ENCODE measurements at regions not wholly inside any gene's neighbourhood (a gene's known extent, or its start where the extent isn't known, plus 50 kb on each side); places are given as distances from the start of the nearest gene placed in this dataset.

DNA sequence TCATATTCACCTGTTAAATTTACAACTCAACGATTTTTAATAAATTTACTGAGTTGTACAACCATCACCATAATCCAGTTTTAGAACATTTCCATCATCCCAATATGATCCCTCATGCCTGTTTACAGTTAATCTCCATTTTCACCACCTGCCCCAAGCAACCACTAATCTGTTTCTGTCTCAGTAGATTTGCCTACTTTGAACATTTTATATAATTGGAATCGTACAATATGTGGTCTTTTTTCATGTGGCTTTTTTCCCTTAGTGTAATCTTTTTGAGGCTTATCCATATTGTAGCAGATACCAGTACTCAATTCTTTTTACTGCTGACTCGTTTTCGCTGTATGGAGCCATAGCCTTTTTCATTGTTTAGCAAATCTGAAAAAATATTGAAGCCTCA lies 123.3 kb upstream of the STT3B start:
- in situ Hi-C loops (cut with HindIII; ENCODE audit: low sequenced_read_pairs), result no loop called here

DNA sequence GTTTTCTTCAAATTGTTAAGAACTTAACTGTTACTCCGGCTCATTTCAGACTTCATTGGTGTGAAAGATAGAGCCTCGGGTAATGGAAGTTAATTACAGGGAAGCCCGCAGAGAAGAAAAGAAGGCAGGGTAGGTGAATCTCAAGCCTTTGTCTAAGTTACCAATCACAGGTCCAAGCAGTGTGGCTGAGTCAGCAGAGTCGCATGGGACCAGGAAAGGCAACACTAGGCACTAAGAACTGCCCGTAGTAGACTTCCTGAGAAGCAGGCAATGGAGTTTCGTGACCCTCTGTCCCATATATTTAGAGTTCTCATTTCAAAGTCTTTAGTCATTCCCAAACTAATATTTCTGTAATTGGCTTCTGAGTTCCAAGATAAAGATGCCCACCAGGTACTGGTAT lies 122.9 kb upstream of the STT3B start:
- in situ Hi-C loops (cut with HindIII; ENCODE audit: low sequenced_read_pairs), result no loop called here

DNA sequence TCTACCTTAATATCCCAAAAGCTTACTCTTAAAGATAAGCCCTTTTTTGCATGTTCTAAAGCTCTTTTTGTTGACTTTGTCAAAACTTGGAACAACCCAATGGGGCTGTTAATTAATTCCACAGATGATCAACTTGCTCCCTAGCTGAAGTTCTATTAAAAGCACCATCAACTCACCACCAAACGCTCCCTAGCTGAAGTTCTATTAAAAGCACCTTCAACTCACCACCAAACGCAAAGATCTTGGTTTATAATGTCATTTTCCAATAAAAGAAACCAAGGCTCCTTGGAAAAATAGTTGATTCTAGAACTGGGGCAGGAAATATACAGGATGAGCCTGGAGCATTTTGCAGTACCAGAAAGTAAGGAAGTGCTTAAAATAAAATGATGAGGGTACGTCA lies 122.3 kb upstream of the STT3B start:
- in situ Hi-C loops (cut with HindIII; ENCODE audit: low sequenced_read_pairs), result no loop called here

DNA sequence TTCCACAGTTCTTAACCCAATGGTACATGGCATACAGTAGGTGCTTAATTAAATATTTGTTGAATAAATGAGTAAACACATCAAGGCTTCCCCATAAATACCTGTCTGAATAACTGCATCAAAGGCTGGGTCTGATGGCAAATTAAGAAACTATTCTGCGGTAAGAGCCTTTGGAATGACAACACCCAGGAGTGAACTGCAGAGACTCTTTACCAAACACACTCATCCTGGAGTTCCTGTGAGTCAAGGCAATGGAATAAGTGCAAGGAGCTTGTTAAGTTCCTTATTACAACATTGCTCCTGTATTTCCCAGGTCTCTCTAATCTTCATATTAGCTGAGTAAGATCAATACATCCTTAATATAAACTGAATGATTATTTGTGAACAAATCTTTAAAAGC lies 119.9 kb upstream of the STT3B start:
- in situ Hi-C loops (cut with HindIII; ENCODE audit: low sequenced_read_pairs), result no loop called here

DNA sequence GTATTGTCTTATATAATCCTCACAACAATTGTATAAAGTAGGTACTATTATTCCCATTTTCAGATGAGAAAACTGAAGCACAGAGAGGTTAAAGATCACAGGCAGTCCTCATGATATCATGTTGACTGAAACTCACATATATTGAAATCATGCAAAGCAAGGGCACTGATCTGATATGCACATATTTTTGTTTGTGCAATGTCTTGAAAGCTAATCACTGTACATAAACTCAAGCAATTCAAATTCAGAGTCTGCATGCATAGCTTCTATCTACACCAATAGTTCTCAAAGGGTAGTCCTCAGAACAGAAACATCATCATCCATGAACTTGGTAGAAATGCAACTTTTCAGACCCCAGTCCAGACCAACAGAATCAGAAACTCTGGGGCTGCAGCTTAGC lies 119.2 kb upstream of the STT3B start:
- in situ Hi-C loops (cut with HindIII; ENCODE audit: low sequenced_read_pairs), result no loop called here

DNA sequence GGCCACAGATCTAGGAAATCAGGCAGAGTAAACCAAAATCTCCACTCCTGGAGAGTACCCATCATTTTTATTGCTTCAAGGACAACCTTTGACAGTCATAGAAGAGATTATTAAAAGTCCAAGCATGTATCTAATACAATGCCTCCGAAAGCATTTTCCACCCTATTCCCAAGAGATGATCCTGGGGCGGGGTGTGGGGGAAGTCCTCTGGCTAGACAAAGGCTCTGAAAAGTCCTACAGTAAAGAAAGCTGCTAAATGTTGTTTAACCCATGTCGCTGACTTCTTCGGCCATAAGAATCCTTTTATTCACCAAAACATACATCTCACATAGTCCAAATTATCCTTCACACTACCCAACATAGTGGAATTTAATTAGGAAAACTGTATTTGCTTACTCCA lies 115.7 kb upstream of the STT3B start:
- in situ Hi-C loops (cut with HindIII; ENCODE audit: low sequenced_read_pairs), result no loop called here

DNA sequence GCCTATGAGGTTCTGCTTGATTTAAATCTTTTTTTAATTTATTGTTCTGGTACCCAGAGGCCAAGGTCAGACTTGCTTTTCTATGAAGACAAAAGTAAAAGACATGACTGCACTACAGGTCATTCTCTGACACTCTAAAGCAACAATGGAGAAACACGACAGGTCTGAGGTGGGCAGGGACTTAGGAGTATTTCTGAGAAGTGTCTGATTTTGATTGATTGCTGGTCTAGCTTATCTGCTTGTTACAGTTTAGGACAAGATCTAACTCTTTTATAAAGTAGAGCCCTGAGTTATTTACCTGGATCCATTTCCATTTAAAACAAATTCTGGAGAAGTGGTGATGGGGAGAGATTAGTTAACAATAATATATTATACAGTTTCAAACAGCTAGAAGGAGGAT lies 115.2 kb upstream of the STT3B start:
- in situ Hi-C loops (cut with HindIII; ENCODE audit: low sequenced_read_pairs), result no loop called here

DNA sequence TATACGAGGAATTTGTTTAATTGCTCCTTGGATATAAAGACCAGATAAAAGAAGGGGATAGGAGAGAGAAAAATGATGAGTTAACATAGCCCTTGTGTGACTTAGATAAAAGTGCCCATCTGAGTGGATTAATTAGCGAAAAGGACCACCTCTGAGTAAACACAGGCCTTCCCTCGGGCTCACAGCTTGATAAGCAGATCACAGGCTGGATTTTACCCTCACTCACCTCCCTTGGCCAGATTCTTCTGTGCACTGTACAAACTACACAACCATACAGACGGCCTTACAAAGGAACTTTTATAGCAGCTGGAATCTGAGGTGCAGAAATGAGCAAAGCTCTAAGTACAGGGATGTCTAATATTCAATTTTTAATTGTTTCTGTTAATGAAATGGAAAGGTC lies 112.4 kb upstream of the STT3B start:
- in situ Hi-C loops (cut with HindIII; ENCODE audit: low sequenced_read_pairs), result no loop called here

DNA sequence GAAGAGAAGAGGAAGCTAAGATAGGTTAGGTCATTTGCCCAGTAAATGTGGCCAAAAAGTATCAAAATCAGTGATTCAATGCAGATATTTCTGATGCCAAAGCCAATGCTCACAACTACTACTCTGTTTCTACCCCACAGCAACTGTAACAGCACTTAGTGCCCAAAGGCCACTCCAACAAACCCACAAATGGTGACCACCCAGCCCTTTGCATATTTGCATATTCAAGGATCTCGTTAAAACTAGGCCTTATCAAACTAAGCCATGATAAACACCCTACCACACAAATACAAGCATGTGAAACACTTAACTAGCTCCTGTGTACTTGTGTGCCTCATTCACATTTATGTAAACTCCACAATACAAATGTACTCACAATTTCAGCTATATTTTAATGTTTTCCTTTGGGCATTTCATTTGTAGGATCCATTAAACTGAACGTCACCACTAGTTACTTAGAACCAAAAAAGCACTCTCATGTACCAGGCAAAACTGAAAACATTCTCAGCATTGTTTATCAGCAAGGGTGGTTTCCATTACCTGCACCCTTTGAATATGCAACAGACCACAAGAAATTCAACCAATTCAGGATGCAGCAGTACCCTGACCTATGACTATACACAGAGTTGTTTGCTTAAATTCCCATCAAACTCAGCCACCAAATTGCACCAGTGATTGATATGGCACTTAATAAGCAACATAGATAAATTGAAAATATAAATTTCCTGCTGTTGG lies 111.2 kb upstream of the STT3B start:
- in situ Hi-C loops (cut with HindIII; ENCODE audit: low sequenced_read_pairs), result no loop called here

DNA sequence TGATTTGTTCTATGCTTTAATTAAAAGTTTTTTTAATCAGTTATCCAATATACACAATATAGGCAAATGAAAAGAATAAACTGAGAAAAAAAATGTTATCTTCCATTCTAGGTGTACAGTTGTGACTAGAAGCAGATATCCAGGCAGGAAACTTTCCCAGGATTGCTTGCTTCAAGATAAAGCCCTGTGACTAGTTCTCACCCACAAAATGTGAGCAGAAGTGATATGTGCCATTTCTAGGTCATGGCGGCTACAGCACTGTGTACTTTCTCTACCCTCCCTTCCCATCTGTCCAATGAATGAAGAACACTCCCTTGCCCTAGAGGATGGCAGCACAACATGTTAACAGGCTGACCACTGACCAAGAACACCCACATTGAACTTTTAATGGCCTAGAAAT lies 110.5 kb upstream of the STT3B start:
- in situ Hi-C loops (cut with HindIII; ENCODE audit: low sequenced_read_pairs), result no loop called here

DNA sequence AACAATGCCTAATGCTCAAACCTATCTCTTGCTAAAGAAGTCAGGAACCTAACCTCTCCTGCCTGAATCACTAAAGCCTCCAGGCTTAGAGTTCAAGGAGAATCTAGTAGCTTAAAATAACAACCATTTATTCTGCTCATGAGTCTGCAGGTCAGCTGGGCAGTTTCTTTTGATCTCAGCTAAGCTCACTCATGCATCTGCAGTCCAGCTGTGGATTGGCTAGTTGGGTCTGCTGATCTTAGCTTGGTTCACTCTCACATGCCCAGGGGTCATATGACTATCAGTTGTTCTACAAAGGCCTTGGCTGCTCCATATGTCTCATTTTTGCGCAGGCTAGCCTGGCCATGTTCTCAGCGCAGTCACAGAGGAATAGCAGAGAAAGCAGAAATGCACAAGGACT lies 109.2 kb upstream of the STT3B start:
- in situ Hi-C loops (cut with HindIII; ENCODE audit: low sequenced_read_pairs), result no loop called here

DNA sequence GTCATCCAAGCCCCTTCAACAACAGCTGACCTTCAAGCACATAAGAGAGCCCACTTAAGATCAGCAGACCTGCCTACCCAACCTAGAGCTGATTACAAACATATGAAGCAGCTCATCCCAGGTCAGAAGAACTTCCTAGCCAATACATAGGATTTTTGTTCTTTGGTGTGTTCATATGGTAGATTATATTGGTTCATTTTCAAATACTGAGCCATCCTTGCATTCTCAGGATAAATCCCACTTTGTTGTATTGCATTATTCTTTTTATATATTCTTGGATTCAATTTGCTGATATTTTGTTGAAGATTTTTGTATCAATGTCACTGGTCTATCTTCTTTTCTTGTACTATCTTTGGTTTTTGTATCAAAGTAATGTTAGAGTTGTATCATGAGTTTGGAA lies 107.3 kb upstream of the STT3B start:
- in situ Hi-C loops (cut with HindIII; ENCODE audit: low sequenced_read_pairs), result loop anchor here (5.0 kb wide), 1 partner anchor 33 kb away; no protein-coding TSS in a partner anchor

DNA sequence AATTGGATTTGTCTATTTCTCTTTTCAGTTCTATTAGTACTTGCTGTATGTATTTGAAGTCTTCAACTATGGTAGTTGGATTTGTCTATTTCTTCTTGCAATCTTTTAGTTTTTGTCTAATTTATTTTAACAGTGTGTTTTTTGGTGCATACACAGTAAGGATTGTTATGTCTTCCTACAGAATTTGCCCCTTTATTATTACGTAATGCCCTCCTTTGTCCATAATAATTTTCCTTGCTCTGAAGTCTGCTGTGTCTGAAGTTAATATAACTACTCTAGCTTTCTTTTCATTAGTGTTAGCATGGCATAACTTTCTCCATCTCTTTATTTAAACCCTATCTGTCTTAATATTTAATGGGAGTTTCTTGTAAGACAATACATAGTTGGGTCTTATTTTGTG lies 105.1 kb upstream of the STT3B start:
- in situ Hi-C loops (cut with HindIII; ENCODE audit: low sequenced_read_pairs), result loop anchor here (5.0 kb wide), 1 partner anchor 35 kb away; no protein-coding TSS in a partner anchor

DNA sequence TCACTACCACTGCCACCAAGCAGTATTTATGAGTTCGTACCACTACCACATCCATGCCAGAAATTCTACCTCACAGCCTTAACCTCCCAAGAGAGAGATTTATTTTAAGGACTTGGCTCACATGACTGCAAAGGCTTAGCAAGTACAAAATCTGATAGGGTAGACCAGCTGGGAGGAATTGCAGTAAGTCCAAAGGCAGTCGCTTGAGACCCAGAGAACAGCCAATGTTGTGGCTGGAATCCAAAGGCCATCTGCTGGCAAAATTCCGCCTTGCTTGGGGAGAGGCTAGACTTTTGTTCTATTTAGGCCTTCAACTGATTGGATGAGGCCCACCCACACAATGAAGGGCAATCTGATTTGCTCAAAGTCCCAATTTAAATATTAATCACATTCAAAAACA lies 101.4 kb upstream of the STT3B start:
- in situ Hi-C loops (cut with HindIII; ENCODE audit: low sequenced_read_pairs), result no loop called here

DNA sequence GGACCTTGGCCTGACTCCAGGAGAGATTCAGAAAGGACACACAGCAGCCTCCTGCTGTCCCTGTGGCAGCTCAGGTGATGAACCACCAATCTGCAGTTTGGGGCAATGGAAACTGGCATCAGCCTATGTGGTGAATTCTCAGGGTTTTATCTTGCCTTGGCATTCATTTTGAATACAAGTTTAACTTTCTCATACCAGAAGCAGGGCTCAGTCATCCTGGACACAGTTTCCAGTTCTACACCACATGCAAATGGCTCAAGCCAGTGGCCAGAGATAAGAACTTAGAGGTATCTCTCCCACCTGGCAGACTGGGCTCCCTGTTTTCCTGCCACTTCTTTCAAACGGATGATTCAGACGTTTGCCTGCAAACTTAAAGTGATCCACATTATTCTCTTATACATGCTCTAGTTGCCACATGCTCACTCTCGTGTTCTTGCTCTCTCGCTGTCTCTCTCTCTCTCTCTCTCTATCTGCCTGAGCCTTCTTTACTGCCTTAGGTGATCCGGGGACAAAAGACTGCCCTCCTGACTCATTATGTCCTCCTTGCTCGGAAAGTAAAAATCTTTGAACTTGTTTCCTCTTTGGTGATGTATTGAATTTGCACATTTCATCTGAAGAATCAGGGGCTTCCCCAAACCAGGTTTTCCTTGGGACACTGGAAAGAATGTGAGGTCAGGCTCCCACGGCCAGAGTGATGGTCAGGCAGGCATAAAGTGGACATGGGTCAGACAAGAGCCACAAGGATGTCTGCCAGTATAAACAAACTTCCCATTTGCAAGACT lies 99.6 kb upstream of the STT3B start:
- in situ Hi-C loops (cut with HindIII; ENCODE audit: low sequenced_read_pairs), result no loop called here

DNA sequence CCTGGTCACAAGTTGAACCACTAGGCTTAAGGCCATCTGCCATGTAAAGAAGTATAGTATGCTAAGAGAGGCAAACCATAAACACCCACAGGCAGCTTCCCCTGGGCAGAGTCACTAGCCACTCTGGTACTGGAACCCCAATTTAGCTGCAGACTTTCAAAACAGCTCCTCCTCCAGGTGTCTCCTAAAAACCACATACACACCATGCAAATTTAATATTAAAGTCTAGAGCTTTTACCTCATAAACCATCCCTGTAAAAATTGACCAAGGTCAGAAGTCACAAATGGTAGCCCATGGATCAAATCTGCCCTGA lies 99.1 kb upstream of the STT3B start:
- in situ Hi-C loops (cut with HindIII; ENCODE audit: low sequenced_read_pairs), result no loop called here

DNA sequence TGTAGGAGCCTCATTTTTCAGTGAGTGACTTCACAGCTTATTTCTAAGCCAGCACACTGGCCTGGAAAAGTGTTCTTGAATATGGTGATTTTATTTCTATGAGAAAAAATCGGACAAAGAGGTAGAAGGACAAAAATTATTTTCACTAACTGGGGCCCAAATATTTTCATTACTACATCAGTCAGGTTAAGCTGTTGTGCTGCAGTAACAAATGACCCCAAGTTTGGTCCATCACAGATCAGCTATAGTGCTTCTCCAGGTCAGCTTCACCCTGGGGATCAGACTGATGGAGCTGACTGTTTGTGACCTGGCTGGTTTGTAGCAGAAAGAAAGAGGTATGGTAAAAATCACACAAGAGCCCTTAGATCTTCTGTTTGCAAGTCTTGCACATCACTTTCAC lies 97.9 kb upstream of the STT3B start:
- in situ Hi-C loops (cut with HindIII; ENCODE audit: low sequenced_read_pairs), result no loop called here

DNA sequence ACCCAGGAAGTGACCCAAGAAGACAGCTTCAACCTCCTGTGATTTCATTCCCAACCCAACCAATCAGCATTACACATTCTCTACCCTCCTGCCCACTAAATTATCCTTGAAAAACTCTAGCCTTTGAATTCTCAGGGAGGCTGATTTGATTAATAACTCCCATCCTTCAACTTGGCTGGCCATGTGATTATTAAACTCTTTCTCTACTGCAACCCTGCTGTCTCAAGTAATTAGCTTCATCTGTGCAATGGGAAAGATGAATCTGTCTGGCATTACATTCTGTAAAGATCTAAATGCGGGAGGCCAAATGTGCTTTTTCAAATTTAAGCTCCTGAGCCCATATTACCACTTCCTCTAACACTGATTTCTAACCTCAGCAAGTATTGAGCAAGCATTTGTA lies 95.9 kb upstream of the STT3B start:
- in situ Hi-C loops (cut with HindIII; ENCODE audit: low sequenced_read_pairs), result no loop called here

DNA sequence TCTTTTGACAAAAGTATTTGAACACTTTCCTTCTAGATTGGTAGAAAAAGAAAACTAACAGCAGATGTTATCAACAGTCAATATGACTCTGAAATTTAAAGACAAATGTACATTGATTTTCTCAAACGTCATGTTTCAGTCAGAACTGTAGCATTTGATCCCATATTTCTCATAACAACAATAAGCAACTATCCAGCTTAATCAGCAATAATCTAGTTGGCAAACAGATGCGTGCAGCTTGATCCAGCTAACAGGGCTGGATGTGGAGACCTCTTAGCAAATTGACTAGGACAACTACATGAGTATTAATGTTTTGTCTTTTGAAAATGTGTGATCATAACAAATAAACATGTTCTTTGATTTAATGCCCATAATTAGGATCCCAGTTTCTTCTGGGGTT lies 94.0 kb upstream of the STT3B start:
- in situ Hi-C loops (cut with HindIII; ENCODE audit: low sequenced_read_pairs), result no loop called here

DNA sequence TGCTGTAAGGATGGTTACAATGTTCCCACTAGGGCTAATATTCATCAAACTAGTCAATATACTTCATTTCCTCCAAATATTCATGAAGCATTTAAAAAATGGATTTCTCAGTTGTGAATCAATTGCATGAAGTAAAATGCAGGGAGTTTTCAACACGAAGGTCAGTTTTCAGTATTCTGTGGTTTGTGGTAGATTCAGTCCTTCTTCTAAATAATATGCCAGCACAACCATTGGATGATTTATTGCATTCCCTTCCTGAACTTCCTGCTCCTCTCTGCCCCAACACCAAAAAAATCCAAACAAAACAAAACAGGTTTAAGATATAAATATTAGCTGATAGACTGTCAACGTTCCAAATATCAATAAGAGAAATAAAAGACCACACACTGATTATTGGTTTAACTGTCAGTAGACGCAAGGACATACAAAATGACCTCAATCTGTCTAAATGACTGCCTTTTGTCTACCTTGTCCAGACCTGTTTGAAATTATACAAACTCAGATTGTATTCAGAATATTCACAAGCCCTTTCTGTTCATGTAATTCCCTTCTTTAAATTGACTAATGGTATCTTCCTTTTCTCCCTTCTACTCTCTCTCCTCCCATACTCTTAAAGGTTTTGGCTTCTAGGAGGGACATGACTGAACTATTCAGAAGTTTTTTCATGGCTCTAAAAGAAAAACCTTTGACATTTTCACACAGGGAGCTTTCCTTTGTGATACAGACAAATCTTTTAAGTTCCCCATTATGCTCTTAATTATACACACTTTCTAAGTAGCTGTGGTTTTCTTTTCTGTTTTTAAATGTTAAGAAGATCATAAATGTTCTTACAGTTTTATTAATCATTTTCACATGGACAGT lies 92.6 kb upstream of the STT3B start:
- in situ Hi-C loops (cut with HindIII; ENCODE audit: low sequenced_read_pairs), result no loop called here

DNA sequence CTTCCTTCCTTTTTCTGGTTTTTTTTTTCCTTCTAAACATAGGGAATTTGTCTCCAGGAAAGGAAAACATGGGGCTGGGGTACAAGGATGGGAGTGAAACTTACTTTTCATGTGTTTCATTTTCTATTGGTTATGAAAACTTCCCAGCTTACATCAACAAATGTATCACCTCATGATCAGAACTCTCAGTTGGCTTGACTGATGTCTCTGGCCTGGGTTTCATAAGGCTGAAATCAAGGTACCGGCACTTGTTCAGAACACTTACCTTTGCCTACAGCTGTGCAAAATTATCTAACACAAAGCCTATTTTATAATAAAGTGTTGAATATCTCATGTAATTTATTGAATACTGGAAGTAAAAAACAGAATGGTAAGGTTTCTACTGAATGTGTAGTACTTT lies 91.8 kb upstream of the STT3B start:
- in situ Hi-C loops (cut with HindIII; ENCODE audit: low sequenced_read_pairs), result no loop called here

DNA sequence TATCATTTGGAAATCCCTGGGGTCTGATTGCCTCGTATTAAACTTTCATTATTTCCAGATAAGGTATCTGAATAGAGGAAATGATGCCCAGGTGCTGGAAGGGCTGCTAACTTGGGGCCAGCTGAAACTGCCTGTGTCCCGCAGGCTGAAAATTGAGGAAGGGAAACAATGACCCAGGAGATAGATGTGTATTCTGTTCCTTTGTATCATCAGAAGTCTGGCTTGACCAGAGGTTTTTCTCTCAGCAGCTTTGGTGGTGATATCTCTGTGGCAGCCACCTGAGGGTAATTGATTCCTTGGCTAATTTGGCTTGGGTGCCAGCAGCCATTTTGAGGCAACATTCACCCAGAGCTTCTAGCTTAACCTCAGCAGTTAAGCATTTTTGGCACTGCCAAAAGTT lies 90.0 kb upstream of the STT3B start:
- in situ Hi-C loops (cut with HindIII; ENCODE audit: low sequenced_read_pairs), result no loop called here

All from DLD1 (cell line).